WTC11 (cell line): ENCODE measurements at regions not wholly inside any gene's neighbourhood (a gene's known extent, or its start where the extent isn't known, plus 50 kb on each side); places are given as distances from the start of the nearest gene placed in this dataset.

Source experiments
- ATAC-seq: fragments of 200-7000 bp; cut with Tn5 transposase; 2 replicates; pipeline ENCODE4 v1.10.0; 2021; ENCODE audit warnings: mild to moderate bottlenecking, moderate library complexity
- CTCF ChIA-PET: fragments of 300-600 bp; sonication (Branson Sonifier 250); formaldehyde crosslinking; loops from one replicate; lab custom pipeline; 2021; ENCODE audit warnings: antibody characterized with exemption; lab: Charles Lee
- POLR2A ChIA-PET: fragments of 350-600 bp; sonication (Branson Sonifier 250); formaldehyde crosslinking; loops from one replicate; lab custom pipeline; 2021; ENCODE audit warnings: antibody characterized with exemption; lab: Charles Lee
- DNase-seq: peaks from one replicate; pipeline ENCODE4 v3.0.0; 2021; ENCODE audit warnings: low spot score
- H3K27ac Mint-ChIP-seq: 2 replicates; pipeline ENCODE4 v1.8.0; 2021; ENCODE audit warnings: mixed read lengths
- H3K27me3 Mint-ChIP-seq: 2 replicates; pipeline ENCODE4 v1.8.0; 2021; ENCODE audit warnings: low read depth, mild to moderate bottlenecking, moderate library complexity, mixed read lengths
- H3K36me3 Mint-ChIP-seq: 2 replicates; pipeline ENCODE4 v1.8.0; 2021; ENCODE audit warnings: mixed read lengths
- H3K4me1 Mint-ChIP-seq: 2 replicates; pipeline ENCODE4 v1.8.0; 2022; ENCODE audit warnings: mixed read lengths
- H3K4me3 Mint-ChIP-seq: 2 replicates; pipeline ENCODE4 v1.8.0; 2021; ENCODE audit warnings: mild to moderate bottlenecking, moderate library complexity, mixed read lengths
- H3K9me3 Mint-ChIP-seq: 2 replicates; pipeline ENCODE4 v1.8.0; 2021; ENCODE audit warnings: mixed read lengths
- ATF1 ChIP-seq: sonication (generic); formaldehyde crosslinking; IDR thresholded peaks from 2 replicates; pipeline ENCODE4 v1.8.1; 2023; ENCODE audit warnings: mild to moderate bottlenecking, moderate library complexity, missing genetic modification reagents
- ATF3 ChIP-seq: sonication (generic); formaldehyde crosslinking; conservative IDR thresholded peaks from 2 replicates; pipeline ENCODE4 v1.8.1; 2022; ENCODE audit warnings: mild to moderate bottlenecking, missing genetic modification reagents
- E2F5 ChIP-seq: sonication (generic); formaldehyde crosslinking; IDR thresholded peaks from 2 replicates; pipeline ENCODE4 v1.8.1; 2022; ENCODE audit warnings: mild to moderate bottlenecking, moderate library complexity, missing genetic modification reagents
- ELF4 ChIP-seq: sonication (generic); formaldehyde crosslinking; IDR thresholded peaks from 2 replicates; pipeline ENCODE4 v1.8.1; 2022; ENCODE audit warnings: low read depth, mild to moderate bottlenecking, moderate library complexity, missing genetic modification reagents
- FOXP1 ChIP-seq: sonication (generic); formaldehyde crosslinking; IDR thresholded peaks from 2 replicates; pipeline ENCODE4 v1.8.0; 2022; ENCODE audit warnings: missing genetic modification reagents, mild to moderate bottlenecking, moderate library complexity, borderline replicate concordance
- HMGXB4 ChIP-seq: sonication (generic); formaldehyde crosslinking; IDR thresholded peaks from 2 replicates; pipeline ENCODE4 v1.8.1; 2023; ENCODE audit warnings: mild to moderate bottlenecking, moderate library complexity, missing genetic modification reagents
- JUN ChIP-seq: sonication (generic); formaldehyde crosslinking; IDR thresholded peaks from 2 replicates; pipeline ENCODE4 v1.8.0; 2023; ENCODE audit warnings: mild to moderate bottlenecking, missing genetic modification reagents
- MLX ChIP-seq: sonication (generic); formaldehyde crosslinking; IDR thresholded peaks from 2 replicates; pipeline ENCODE4 v1.8.1; 2023; ENCODE audit warnings: mild to moderate bottlenecking, missing genetic modification reagents, moderate library complexity
- NR1H2 ChIP-seq: sonication (generic); formaldehyde crosslinking; IDR thresholded peaks from 2 replicates; pipeline ENCODE4 v1.9.0; 2021; ENCODE audit warnings: mild to moderate bottlenecking, moderate library complexity, missing genetic modification reagents
- OVOL2 ChIP-seq: fragments of 250-450 bp; sonication (Bioruptor Pico); IDR thresholded peaks from 2 replicates; pipeline ENCODE4 v1.9.0; 2021; ENCODE audit warnings: mild to moderate bottlenecking, borderline replicate concordance
- PRDM15 ChIP-seq: sonication (generic); formaldehyde crosslinking; IDR thresholded peaks from 2 replicates; pipeline ENCODE4 v1.8.0; 2022; ENCODE audit warnings: missing genetic modification reagents
- TCF7 ChIP-seq: sonication (generic); formaldehyde crosslinking; IDR thresholded peaks from 2 replicates; pipeline ENCODE4 v1.8.0; 2022; ENCODE audit warnings: mild to moderate bottlenecking, low read depth, missing genetic modification reagents, moderate library complexity
- TEAD1 ChIP-seq: sonication (generic); formaldehyde crosslinking; IDR thresholded peaks from 2 replicates; pipeline ENCODE4 v1.8.0; 2022; ENCODE audit warnings: mild to moderate bottlenecking, missing genetic modification reagents
- ZNF232 ChIP-seq: sonication (generic); formaldehyde crosslinking; IDR thresholded peaks from 2 replicates; pipeline ENCODE4 v1.8.0; 2022; ENCODE audit warnings: mild to moderate bottlenecking, missing genetic modification reagents
- ZNF263 ChIP-seq: sonication (generic); formaldehyde crosslinking; IDR thresholded peaks from 2 replicates; pipeline ENCODE4 v1.8.1; 2022; ENCODE audit warnings: low read depth, mild to moderate bottlenecking, moderate library complexity, missing genetic modification reagents
- ZNF317 ChIP-seq: sonication (generic); formaldehyde crosslinking; IDR thresholded peaks from 2 replicates; pipeline ENCODE4 v1.8.1; 2023; ENCODE audit warnings: low read depth, mild to moderate bottlenecking, moderate library complexity, missing genetic modification reagents, borderline replicate concordance
- ZNF671 ChIP-seq: fragments of 250-450 bp; sonication (Bioruptor Pico); IDR thresholded peaks from 2 replicates; pipeline ENCODE4 v1.8.0; 2021; ENCODE audit warnings: mild to moderate bottlenecking

- no peak for TF ChIP-seq E2F5 (CRISPR knock-in tag)
- no peak for TF ChIP-seq JUN
- TF ChIP-seq OVOL2 (CRISPR knock-in tag), result no peak
- no peak for TF ChIP-seq ATF1 (CRISPR knock-in tag)
- TF ChIP-seq ZNF317, result no peak
- TF ChIP-seq TCF7, result no peak
- no peak for TF ChIP-seq TEAD1
- TF ChIP-seq ZNF263 (CRISPR knock-in tag), result no peak
- TF ChIP-seq HMGXB4 (CRISPR knock-in tag), result no peak
- no peak for TF ChIP-seq PRDM15 (CRISPR knock-in tag)
Measured at GRCh38 chr6:74268815-74269599, 573.0 kb downstream of the CD109 start (continued).

- Mint-ChIP-seq H3K9me3 (peaks cover 21% of the 10 kb centered on the region), H3K27me3 (no peaks in the 10 kb centered on the region), H3K36me3 (peaks cover 4% of the 10 kb centered on the region), H3K27ac (no peak overlapping the region), H3K4me1 (no peaks in the 10 kb centered on the region), H3K4me3 (no peak overlapping the region)
- DNase-seq (no peak), ATAC-seq (no peak)
- ChIA-PET POLR2A (no interaction called here), CTCF (no interaction called here)
- TF ChIP-seq PRDM15 (CRISPR knock-in tag) (no peak), NR1H2 (no peak), FOXP1 (CRISPR knock-in tag) (no peak), OVOL2 (CRISPR knock-in tag) (no peak), ELF4 (CRISPR knock-in tag) (no peak), ZNF232 (CRISPR knock-in tag) (no peak), ATF3 (CRISPR knock-in tag) (no peak), MLX (no peak), ZNF671 (CRISPR knock-in tag) (no peak)
Measured at GRCh38 chr6:74259981-74260380, 564.0 kb downstream of the CD109 start.
